ENCODE measurements at regions not wholly inside any gene's neighbourhood (a gene's known extent, or its start where the extent isn't known, plus 50 kb on each side); places are given as distances from the start of the nearest gene placed in this dataset.
A peak's percentile ranks its signal among the peaks of the same experiment; 100 is the strongest.

DNA sequence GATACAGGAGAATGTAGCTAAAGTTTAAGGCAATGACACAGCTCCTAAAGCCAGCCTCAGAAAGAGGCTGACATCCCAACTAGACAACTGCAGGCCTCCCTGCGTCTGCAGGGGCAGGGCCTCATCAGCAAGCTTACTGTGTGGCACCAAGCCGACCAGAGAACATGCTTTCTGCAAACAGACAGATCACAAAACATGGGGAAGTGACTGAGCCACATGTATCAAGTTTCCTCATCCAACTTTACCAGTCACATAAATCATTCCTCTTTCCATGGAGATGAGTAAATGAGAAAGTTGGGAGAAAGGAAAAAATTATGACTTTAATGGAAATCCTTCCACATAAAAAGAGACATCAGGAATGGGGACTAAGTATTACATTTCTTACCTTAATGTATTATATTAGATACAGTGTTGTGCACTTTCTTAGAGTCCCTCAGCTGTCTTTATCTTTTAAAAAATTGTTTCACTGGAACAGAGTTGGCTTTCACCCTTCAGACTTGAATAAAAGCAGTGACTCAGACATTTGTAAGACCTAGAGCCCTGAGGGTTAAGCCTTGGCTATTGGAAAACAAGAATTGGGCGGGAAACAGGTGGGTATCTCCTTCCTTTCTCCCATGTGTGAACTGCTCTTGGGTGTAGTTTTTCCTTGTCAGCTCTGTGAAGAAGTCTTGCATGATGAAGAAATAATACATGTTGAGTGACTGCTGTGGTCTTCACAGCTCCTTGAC lies 305.7 kb upstream of the SNX7 start:
- Histone ChIP-seq H2AFZ (replicated peaks) (peak overlapping the region; percentile 32), H3K36me3 (no peaks in the 10 kb centered on the region)

GRCh38 chr1:98352378-98352777 lies 309.1 kb upstream of the SNX7 start:
- Histone ChIP-seq H3K36me3 (no peaks in the 10 kb centered on the region), H3F3A (ENCODE audit: low read depth) (no peaks in the 10 kb centered on the region), H3K27ac (no peak overlapping the region), H3K4me2 (no peak overlapping the region), H2AFZ (replicated peaks) (no peak overlapping the region), H3K9ac (no peak overlapping the region), H3K9me3 (ENCODE audit: low read depth) (no peaks in the 10 kb centered on the region), H3K79me2 (ENCODE audit: low read depth) (no peaks in the 10 kb centered on the region), H3K4me1 (no peaks in the 10 kb centered on the region), H3K27me3 (no peaks in the 10 kb centered on the region), H3K4me3 (no peak overlapping the region), H4K20me1 (ENCODE audit: low read depth) (no peaks in the 10 kb centered on the region)
- no peak overlapping the region for H3K27ac Mint-ChIP-seq
- H3K27me3 Mint-ChIP-seq (ENCODE audit: insufficient read depth, low read depth), result no peaks in the 10 kb centered on the region
- H3K4me3 Mint-ChIP-seq, result no peak overlapping the region
- peaks cover 8% of the 10 kb centered on the region for H3K4me1 Mint-ChIP-seq
- TF ChIP-seq, protein P1, sequence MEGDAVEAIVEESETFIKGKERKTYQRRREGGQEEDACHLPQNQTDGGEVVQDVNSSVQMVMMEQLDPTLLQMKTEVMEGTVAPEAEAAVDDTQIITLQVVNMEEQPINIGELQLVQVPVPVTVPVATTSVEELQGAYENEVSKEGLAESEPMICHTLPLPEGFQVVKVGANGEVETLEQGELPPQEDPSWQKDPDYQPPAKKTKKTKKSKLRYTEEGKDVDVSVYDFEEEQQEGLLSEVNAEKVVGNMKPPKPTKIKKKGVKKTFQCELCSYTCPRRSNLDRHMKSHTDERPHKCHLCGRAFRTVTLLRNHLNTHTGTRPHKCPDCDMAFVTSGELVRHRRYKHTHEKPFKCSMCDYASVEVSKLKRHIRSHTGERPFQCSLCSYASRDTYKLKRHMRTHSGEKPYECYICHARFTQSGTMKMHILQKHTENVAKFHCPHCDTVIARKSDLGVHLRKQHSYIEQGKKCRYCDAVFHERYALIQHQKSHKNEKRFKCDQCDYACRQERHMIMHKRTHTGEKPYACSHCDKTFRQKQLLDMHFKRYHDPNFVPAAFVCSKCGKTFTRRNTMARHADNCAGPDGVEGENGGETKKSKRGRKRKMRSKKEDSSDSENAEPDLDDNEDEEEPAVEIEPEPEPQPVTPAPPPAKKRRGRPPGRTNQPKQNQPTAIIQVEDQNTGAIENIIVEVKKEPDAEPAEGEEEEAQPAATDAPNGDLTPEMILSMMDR (IDR thresholded peaks at IDR 0.05), result no peak
- TF ChIP-seq EZH2phosphoT487 (IDR thresholded peaks at IDR 0.05) (no peak), EZH2 (IDR thresholded peaks at IDR 0.05) (no peak)
- no peak for DNase-seq (ENCODE audit: low spot score)
- no peaks in the 10 kb centered on the region for H3K9me3 Mint-ChIP-seq
- H3K36me3 Mint-ChIP-seq, result no peaks in the 10 kb centered on the region

More for the DNA sequence above, 305.7 kb upstream of the SNX7 start:
- Mint-ChIP-seq H3K4me3 (no peak overlapping the region), H3K9me3 (no peaks in the 10 kb centered on the region), H3K27me3 (ENCODE audit: insufficient read depth, low read depth) (no peaks in the 10 kb centered on the region), H3K27ac (no peak overlapping the region), H3K4me1 (peaks cover 8% of the 10 kb centered on the region), H3K36me3 (no peaks in the 10 kb centered on the region)
- Histone ChIP-seq H3F3A (ENCODE audit: low read depth) (no peaks in the 10 kb centered on the region), H3K4me3 (no peak overlapping the region), H3K27ac (no peak overlapping the region), H3K79me2 (ENCODE audit: low read depth) (no peaks in the 10 kb centered on the region), H3K4me2 (no peak overlapping the region), H3K4me1 (no peaks in the 10 kb centered on the region), H3K9ac (no peak overlapping the region), H3K27me3 (no peaks in the 10 kb centered on the region), H4K20me1 (ENCODE audit: low read depth) (no peaks in the 10 kb centered on the region), H3K9me3 (ENCODE audit: low read depth) (no peaks in the 10 kb centered on the region)
- DNase-seq (ENCODE audit: low spot score), result no peak
- TF ChIP-seq, protein P1 (IDR thresholded peaks at IDR 0.05), result no peak
- TF ChIP-seq EZH2 (IDR thresholded peaks at IDR 0.05), result no peak
- TF ChIP-seq EZH2phosphoT487 (IDR thresholded peaks at IDR 0.05), result no peak

GRCh38 chr1:98351561-98351960 lies 310.0 kb upstream of the SNX7 start:
- no peaks in the 10 kb centered on the region for H3K36me3 Mint-ChIP-seq
- no peak overlapping the region for H3K9ac ChIP-seq
- H3K79me2 ChIP-seq (ENCODE audit: low read depth), result no peaks in the 10 kb centered on the region
- DNase-seq (ENCODE audit: low spot score), result no peak
- H3K4me1 Mint-ChIP-seq, result peaks cover 8% of the 10 kb centered on the region
- no peak overlapping the region for H3K27ac Mint-ChIP-seq
- no peak overlapping the region for H3K4me3 Mint-ChIP-seq
- no peak overlapping the region for H3K4me2 ChIP-seq
- no peaks in the 10 kb centered on the region for H3K9me3 Mint-ChIP-seq
- H4K20me1 ChIP-seq (ENCODE audit: low read depth), result no peaks in the 10 kb centered on the region
- no peaks in the 10 kb centered on the region for H3K27me3 ChIP-seq
- TF ChIP-seq, protein P1 (IDR thresholded peaks at IDR 0.05), result no peak
- TF ChIP-seq EZH2 (IDR thresholded peaks at IDR 0.05) (no peak), EZH2phosphoT487 (IDR thresholded peaks at IDR 0.05) (no peak)
- no peak overlapping the region for H2AFZ ChIP-seq (replicated peaks)
- no peaks in the 10 kb centered on the region for H3K9me3 ChIP-seq (ENCODE audit: low read depth)
- H3K36me3 ChIP-seq, result no peaks in the 10 kb centered on the region
- H3K4me3 ChIP-seq, result no peak overlapping the region
- no peaks in the 10 kb centered on the region for H3K27me3 Mint-ChIP-seq (ENCODE audit: insufficient read depth, low read depth)
- no peak overlapping the region for H3K27ac ChIP-seq
- H3K4me1 ChIP-seq, result no peaks in the 10 kb centered on the region
- H3F3A ChIP-seq (ENCODE audit: low read depth), result no peaks in the 10 kb centered on the region

Measured in neural progenitor cell (in vitro differentiated cells).